ENCODE measurements at regions not wholly inside any gene's neighbourhood (a gene's known extent, or its start where the extent isn't known, plus 50 kb on each side); places are given as distances from the start of the nearest gene placed in this dataset.

DNA sequence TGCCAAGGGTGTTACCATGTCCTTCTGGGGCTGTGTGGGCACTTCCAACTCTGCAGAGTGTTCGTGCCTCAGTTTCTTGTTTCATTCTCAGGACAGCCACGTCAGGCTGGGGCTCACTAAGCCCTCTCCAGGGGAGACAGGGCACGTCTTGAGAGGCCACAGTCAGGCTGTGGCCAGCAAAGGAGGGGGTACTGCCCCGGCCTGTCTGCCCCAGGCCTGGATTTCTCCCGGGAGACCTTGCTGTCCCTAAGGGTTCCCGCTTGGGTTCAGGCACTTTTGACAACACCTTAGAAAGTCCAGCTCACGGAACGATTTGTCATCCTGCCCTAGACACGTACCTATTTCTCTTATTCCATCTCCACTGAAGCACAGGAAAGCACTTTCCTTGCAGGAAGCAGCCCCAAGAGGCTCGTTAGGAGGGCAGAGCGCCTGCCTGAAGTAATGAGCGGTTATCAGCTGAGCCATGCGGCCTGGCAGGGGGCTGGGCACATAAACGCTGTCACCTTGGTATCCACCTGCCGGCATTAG, 290.4 kb upstream of the RTL1 start:
- no peak for DNase-seq (ENCODE audit: low read depth)

- no peak for DNase-seq (ENCODE audit: low read depth)
Measured at GRCh38 chr14:101194373-101195308, 291.1 kb upstream of the RTL1 start.

- DNase-seq (ENCODE audit: low read depth), result no peak
Measured at GRCh38 chr14:101195309-101195901, 291.9 kb upstream of the RTL1 start.

DNA sequence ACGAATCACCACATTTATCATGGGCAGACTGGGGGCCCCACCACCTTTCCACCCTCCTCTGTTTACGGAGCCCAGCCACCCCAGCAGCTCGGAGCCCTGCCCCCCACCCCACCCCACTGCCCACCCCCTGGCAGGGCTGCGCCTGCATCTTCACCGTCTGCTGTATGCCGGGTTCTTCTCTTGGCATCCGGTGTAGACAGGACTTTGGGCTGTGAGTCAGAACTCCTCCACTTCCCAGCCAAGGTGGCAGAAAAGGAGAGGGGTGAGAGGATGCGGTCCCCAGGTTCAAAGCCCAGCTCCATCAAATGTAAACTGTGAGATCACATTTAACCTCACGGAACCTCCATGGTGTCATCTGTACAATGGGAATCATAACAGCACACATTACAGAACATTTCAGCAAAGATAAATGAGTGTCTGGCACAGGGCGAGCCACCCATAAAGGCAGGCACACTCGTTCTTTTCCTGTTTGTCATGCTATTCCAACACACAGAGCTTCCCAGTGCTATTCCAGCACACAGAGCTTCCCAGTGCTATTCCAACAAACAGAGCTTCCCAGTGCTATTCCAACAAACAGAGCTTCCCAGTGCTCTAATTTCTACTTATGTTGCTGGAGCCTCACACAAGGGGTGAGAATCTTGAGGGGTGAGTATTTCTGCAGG, 292.7 kb upstream of the RTL1 start:
- no peak for DNase-seq (ENCODE audit: low read depth)

DNA sequence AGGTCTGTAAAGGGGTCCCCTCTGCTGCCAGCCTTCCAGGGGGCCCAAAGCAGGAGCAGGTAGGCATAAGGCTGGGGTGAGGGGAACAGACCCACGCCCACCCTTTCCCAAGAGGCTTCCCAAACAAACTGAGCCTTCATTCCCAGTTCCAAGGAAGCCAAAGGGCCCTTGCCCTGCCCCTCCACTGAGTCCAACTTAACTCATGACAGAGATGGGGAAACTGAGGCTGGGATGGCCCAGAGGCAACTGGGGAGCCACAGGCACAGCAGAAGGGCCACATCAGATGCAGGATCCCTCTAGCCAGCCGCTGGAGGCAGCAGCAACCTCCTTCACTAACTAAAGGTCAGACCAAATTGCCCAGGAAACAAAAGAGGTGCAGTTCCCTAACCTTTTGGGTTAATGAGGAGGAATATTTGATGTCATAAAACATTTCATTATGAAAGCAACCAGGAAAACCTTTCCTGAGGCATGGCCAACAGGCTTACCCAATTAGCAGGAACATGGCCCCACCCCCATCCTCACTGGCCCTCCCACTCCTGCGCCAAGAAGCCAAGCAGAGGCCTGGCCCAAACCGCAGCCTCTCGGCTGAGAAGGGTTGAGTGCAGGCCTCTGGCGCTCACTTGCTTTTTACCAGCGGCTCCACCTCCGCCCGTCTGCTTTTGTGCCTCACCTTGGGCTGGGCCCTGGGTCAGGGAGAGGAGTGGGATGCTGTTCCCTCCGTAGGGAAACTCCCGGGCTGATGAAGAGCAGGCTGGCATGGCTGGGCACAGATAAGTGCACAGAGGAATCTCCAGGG, 293.5 kb upstream of the RTL1 start:
- DNase-seq (ENCODE audit: low read depth), result no peak

- no peak for DNase-seq (ENCODE audit: low read depth)
Measured at GRCh38 chr14:101197595-101198397, 294.3 kb upstream of the RTL1 start.

- DNase-seq (ENCODE audit: low read depth), result no peak
Measured at GRCh38 chr14:101198398-101199027, 295.0 kb upstream of the RTL1 start.

DNA sequence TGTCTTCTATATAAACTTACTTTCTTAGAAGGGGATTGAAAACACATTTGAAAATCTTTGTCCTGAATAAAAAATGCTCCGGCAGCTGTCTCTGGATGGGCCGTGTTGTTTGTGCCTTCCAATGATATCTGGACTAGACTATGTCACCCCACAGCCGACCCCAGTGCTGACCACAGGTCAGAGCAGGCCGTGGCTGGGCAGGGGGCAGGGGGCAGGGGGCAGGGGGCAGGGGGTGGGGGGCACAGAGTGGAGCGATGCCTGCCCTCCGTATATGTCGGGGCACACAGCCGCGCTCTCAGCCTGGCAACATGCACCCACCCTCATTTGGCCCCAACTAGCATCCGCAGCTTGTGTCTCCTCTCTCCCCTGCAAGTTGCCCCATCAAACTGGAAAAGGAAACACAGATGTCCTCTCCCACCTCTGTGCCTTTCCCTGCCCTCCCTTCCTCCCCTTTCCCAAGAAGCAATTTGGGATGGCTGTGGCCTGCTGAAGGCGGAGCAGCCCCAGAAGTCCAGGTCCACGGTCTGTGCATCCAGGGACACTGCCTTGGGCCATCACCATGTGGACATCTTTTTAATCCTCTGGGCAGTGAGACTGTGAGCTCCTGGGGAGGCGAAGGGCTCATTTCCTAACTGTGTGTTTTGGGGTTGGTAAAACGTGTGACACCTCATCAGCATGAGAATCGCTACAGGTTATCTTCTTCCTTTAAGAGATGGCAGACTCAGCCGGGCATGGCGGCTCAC, 295.7 kb upstream of the RTL1 start:
- DNase-seq (ENCODE audit: low read depth), result no peak

DNA sequence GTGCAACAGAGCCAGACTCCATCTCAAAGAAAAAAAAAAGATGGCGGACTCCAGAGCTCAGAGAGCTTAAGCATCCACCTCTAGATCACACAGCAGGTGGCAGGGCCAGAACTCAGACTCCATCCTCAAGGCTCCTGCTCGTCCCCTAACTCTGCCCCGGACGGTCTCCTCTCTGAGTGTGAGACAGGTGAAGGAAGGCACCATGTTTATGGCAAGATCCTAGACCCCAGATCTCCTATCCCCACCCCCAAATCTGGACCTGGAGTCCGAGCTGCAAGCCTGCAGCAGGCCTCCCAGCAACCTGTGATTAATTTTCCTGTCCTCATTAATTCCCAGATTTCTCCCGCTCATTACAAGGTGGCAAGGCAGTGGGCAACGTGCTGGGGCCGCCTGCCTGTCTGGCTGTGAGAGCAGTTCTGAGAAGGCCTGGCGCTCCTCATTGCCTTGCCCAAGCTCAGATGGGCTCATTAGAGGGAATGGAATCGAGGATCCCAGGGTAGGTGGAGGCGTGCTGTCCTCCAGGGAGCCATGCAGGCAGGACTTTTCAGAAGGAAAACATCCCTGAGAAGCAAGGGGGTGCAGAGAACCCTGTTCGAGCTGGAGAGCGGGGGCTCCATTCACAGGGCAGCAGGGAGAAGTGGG, 296.6 kb upstream of the RTL1 start:
- no peak for DNase-seq (ENCODE audit: low read depth)

GRCh38 chr14:101200650-101201516, 297.4 kb upstream of the RTL1 start:
- no peak for DNase-seq (ENCODE audit: low read depth)

- no peak for DNase-seq (ENCODE audit: low read depth)
Measured at GRCh38 chr14:101201535-101202151, 298.1 kb upstream of the RTL1 start.

- no peak for DNase-seq (ENCODE audit: low read depth)
Measured at GRCh38 chr14:101202627-101203404, 299.3 kb upstream of the RTL1 start.

DNA sequence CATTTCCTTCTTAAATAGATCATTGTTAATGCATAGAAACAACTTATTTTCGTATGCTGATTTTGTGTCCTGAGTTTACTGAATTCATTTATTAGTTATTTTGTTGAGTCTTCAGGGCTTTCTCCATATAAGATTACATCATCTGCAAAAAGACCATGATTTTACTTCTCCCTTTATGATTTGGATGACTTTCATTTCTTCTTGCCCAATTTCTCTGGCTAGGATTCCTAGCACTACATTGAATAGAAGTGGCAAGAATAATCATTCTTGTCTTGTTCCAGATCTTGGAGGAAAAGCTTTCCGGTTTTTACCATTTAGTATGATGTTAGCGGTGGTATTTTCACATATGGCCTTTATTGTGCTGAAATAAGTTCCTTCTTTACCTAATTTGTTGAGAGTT, 303.0 kb upstream of the RTL1 start:
- no peak for DNase-seq (ENCODE audit: low read depth)

DNA sequence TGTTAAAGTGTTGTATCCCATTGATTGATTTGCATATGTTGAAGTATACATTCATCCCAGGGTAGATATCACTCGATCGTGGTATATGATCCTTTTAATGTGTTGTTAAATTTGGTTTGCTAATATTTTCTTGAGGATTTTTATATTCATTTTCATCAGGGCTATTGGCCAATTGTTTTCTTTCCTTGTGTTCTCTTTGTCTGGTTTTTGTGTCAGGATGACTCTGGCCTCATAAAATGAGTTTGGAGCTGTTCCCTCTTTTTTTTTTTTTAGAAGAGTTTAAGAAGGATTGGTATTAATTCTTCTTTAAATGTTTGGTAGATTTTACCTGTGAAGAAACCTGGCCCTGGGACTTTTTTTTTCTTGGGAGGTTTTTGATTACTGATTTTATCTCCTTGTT, 303.5 kb upstream of the RTL1 start:
- DNase-seq (ENCODE audit: low read depth), result no peak

GRCh38 chr14:101207897-101208296, 304.4 kb upstream of the RTL1 start:
- no peak for DNase-seq (ENCODE audit: low read depth)

GRCh38 chr14:101209594-101209993, 306.1 kb upstream of the RTL1 start:
- no peak for DNase-seq (ENCODE audit: low read depth)

DNA sequence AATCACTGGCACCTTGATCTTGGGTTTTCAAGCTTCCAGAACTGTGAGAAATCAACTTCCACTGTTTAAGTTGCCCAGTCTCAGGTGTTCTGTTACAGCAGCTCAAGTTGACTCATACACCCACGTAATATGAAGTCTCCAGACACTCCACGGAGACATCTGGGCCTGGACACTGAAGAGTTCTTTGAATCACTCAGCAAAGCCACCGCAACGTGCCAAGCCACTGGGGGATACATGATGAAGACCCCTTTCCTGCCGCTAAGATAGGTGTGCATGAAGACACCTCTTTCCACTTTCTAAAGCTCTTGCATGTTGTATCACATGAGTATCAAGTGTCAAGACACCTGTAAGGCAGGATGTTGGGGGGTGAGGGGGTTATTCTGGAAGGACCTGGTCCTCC, 311.7 kb upstream of the RTL1 start:
- no peak for DNase-seq (ENCODE audit: low read depth)

Data from stimulated activated CD8-positive, alpha-beta memory T cell treated with anti-CD3 and anti-CD28 coated beads, Interleukin-12 subunit alpha, Interleukin-12 subunit beta, amount 100 ng/mL, for 4 hours (primary cell).